ENCODE measurements at regions not wholly inside any gene's neighbourhood (a gene's known extent, or its start where the extent isn't known, plus 50 kb on each side); places are given as distances from the start of the nearest gene placed in this dataset.
A peak's percentile ranks its signal among the peaks of the same experiment; 100 is the strongest.

- Histone ChIP-seq H3K4me3 (ENCODE audit: severe bottlenecking) (no peak overlapping the region), H3K27me3 (ENCODE audit: insufficient read depth, poor library complexity, severe bottlenecking) (no peaks in the 10 kb centered on the region), H3K9me3 (ENCODE audit: severe bottlenecking) (no peaks in the 10 kb centered on the region), H3K36me3 (ENCODE audit: low read depth) (no peaks in the 10 kb centered on the region), H3K27ac (ENCODE audit: poor library complexity, severe bottlenecking) (no peak overlapping the region), H3K4me1 (ENCODE audit: insufficient read depth, poor library complexity, severe bottlenecking) (peaks cover 12% of the 10 kb centered on the region)
- no peak for DNase-seq (ENCODE audit: low spot score)
- TF ChIP-seq CTCF (IDR thresholded peaks at IDR 0.05; ENCODE audit: poor library complexity, severe bottlenecking) = no peak
- no peak for ATAC-seq (ENCODE audit: low read depth)
Observed at GRCh38 chr9:86768709-86769108, 178.6 kb downstream of the GAS1 start.

- Histone ChIP-seq H3K27ac (ENCODE audit: poor library complexity, severe bottlenecking) (no peak overlapping the region), H3K36me3 (ENCODE audit: low read depth) (no peaks in the 10 kb centered on the region), H3K4me1 (ENCODE audit: insufficient read depth, poor library complexity, severe bottlenecking) (peaks cover 12% of the 10 kb centered on the region), H3K4me3 (ENCODE audit: severe bottlenecking) (no peak overlapping the region), H3K9me3 (ENCODE audit: severe bottlenecking) (no peaks in the 10 kb centered on the region), H3K27me3 (ENCODE audit: insufficient read depth, poor library complexity, severe bottlenecking) (no peaks in the 10 kb centered on the region)
- no peak for TF ChIP-seq CTCF (IDR thresholded peaks at IDR 0.05; ENCODE audit: poor library complexity, severe bottlenecking)
- DNase-seq (ENCODE audit: low spot score) (no peak), ATAC-seq (ENCODE audit: low read depth) (no peak)
Observed at GRCh38 chr9:86768020-86768419, 179.3 kb downstream of the GAS1 start.

GRCh38 chr9:86767373-86767772 lies 179.9 kb downstream of the GAS1 start:
- Histone ChIP-seq H3K27me3 (ENCODE audit: insufficient read depth, poor library complexity, severe bottlenecking) (no peaks in the 10 kb centered on the region), H3K4me3 (ENCODE audit: severe bottlenecking) (no peak overlapping the region), H3K9me3 (ENCODE audit: severe bottlenecking) (no peaks in the 10 kb centered on the region), H3K27ac (ENCODE audit: poor library complexity, severe bottlenecking) (no peak overlapping the region), H3K4me1 (ENCODE audit: insufficient read depth, poor library complexity, severe bottlenecking) (peaks cover 12% of the 10 kb centered on the region), H3K36me3 (ENCODE audit: low read depth) (no peaks in the 10 kb centered on the region)
- ATAC-seq (ENCODE audit: low read depth) = no peak
- no peak for DNase-seq (ENCODE audit: low spot score)
- no peak for TF ChIP-seq CTCF (IDR thresholded peaks at IDR 0.05; ENCODE audit: poor library complexity, severe bottlenecking)

- TF ChIP-seq CTCF (IDR thresholded peaks at IDR 0.05; ENCODE audit: poor library complexity, severe bottlenecking) = no peak
- peak; percentile 79 for DNase-seq (ENCODE audit: low spot score)
- peak; percentile 95 for ATAC-seq (ENCODE audit: low read depth)
- no peak overlapping the region for H3K27ac ChIP-seq (ENCODE audit: poor library complexity, severe bottlenecking)
- peaks cover 12% of the 10 kb centered on the region for H3K4me1 ChIP-seq (ENCODE audit: insufficient read depth, poor library complexity, severe bottlenecking)
- no peaks in the 10 kb centered on the region for H3K9me3 ChIP-seq (ENCODE audit: severe bottlenecking)
- H3K27me3 ChIP-seq (ENCODE audit: insufficient read depth, poor library complexity, severe bottlenecking) = no peaks in the 10 kb centered on the region
- no peak overlapping the region for H3K4me3 ChIP-seq (ENCODE audit: severe bottlenecking)
- H3K36me3 ChIP-seq (ENCODE audit: low read depth) = no peaks in the 10 kb centered on the region
Observed at GRCh38 chr9:86766912-86767311, 180.4 kb downstream of the GAS1 start.

GRCh38 chr9:86766511-86766910 lies 180.8 kb downstream of the GAS1 start:
- no peaks in the 10 kb centered on the region for H3K36me3 ChIP-seq (ENCODE audit: low read depth)
- no peaks in the 10 kb centered on the region for H3K27me3 ChIP-seq (ENCODE audit: insufficient read depth, poor library complexity, severe bottlenecking)
- no peak for DNase-seq (ENCODE audit: low spot score)
- no peak for ATAC-seq (ENCODE audit: low read depth)
- no peaks in the 10 kb centered on the region for H3K9me3 ChIP-seq (ENCODE audit: severe bottlenecking)
- no peak overlapping the region for H3K27ac ChIP-seq (ENCODE audit: poor library complexity, severe bottlenecking)
- H3K4me1 ChIP-seq (ENCODE audit: insufficient read depth, poor library complexity, severe bottlenecking) = peaks cover 12% of the 10 kb centered on the region
- no peak overlapping the region for H3K4me3 ChIP-seq (ENCODE audit: severe bottlenecking)
- no peak for TF ChIP-seq CTCF (IDR thresholded peaks at IDR 0.05; ENCODE audit: poor library complexity, severe bottlenecking)
